ENCODE measurements at regions not wholly inside any gene's neighbourhood (a gene's known extent, or its start where the extent isn't known, plus 50 kb on each side); places are given as distances from the start of the nearest gene placed in this dataset.

DNA sequence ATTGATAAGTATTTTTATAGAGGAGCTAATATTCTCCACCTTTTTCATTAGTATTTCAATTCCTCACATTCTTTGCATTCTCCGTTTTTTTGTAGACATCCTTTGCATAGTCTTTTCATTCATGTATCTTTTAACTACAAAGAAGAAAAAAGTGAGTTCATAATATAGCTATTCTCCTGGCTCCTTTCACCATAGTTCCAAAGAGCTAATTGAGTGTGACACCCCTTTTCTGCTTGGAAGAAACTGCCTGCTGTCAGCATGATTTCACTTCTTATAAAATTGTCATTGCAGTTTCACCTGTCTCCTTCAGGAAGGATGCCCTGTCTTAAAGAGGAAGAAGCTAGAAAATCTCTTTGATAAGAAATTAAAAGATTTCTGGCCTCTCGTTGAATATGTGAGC, 991.1 kb downstream of the KCNT2 start:
- no peak for DNase-seq

DNA sequence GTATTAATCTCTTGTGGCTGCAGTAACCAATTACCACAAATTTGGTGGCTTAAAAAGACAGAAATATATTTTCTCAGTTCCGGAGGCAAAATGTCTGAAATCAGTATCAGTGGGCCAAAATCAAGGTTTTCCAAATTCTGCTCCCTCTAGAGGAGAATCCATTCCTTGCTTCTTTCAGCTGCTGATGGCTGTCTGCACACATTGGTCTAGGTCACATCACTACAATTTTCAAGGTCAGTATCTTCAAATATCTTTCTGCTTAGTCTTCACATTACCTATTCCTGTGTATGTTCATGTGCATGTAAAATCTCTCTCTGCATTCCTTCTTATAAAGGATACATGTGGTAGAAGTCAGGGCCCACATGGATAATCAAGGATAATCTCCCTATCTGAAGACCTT, 999.4 kb downstream of the KCNT2 start:
- DNase-seq = no peak

DNA sequence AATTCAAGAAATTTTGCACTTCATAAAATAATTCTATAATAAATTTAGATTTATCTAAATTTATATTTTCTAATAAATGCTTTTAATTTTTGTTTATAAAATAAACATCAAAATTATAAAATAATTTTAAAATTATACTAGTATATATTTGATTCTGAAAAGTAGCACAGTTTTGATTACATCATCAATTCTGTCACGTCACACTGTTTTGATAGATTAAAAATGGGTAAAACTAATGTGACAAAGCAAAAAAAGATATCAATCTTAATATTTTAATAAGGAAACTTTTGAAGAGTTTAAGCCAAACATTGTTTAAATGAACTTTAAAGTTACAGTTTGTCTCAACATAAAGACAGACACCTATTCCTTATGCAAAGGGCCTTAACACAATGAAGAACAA, 1001.8 kb downstream of the KCNT2 start:
- DNase-seq = no peak

DNA sequence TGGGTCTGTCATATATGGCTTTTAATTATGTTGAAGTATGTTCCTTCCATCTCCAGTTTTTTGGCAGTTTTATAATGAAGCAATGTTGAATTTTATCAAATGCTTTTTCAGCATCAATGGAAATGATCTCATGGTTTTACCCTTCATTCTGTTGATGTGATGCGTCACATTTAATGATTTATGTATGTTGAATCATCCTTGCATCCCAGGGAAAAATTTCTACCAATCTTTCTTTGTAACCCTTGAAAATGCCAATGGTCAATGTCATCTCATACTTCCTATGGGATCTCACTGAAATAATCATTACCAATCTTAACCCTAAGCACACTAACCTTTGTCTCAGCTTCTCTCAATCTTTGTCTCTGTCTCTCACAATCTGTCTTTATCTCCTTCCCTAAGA, 1004.0 kb downstream of the KCNT2 start:
- DNase-seq = no peak

DNA sequence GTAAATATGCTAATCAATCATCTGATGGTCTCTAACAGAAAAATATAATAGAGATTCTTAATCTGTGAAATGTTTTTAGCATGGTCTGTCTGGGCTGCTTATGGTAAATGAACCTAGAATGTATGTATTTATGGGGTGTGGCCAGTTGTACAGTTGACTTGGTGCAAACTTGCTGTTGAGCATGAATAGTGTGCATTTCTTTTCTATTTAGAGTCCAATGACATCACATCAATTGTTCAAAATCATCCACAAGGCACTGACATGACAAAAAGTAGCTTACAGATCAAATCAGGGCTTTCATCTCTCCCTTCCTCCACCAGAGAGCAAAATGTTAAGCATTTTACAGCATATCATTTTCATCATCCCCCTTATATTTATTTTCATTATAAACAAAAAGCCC, 1010.3 kb downstream of the KCNT2 start:
- no peak for DNase-seq

DNA sequence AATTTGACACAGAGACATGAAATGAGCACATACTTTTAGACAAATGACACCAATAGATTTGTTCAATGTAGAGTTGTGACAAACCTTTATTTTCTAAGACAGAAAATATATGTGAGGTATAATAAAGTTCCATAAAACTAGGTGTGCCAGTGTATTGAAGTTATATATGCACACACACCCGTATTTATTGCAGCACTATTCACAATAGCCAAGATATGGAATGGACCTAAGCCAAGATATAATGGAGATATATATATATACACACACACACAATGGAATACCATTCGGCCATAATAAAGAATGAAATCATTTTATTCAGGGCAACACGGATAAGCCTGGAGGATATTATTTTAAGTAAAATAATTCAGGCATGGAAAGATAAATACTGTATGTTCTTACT, 1013.5 kb downstream of the KCNT2 start:
- no peak for DNase-seq

DNA sequence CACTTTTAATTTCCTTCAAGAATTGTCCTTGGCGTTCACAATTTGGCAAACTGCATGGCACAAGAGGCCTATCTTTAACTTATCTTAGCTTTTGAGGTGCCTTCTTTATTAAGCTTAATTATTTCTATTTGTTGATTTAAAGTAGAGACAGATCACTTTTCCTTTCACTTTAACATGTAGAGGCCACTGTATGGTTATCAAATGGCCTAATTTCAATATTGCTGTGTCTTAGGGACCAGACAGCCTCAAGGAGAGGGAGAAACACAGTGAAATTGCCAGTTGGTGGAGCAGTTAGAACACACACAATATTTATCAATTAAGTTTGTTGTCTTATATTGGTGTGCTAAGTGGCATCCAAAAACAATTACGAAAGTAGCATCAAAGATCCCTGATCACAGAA, 1013.9 kb downstream of the KCNT2 start:
- DNase-seq = no peak

DNA sequence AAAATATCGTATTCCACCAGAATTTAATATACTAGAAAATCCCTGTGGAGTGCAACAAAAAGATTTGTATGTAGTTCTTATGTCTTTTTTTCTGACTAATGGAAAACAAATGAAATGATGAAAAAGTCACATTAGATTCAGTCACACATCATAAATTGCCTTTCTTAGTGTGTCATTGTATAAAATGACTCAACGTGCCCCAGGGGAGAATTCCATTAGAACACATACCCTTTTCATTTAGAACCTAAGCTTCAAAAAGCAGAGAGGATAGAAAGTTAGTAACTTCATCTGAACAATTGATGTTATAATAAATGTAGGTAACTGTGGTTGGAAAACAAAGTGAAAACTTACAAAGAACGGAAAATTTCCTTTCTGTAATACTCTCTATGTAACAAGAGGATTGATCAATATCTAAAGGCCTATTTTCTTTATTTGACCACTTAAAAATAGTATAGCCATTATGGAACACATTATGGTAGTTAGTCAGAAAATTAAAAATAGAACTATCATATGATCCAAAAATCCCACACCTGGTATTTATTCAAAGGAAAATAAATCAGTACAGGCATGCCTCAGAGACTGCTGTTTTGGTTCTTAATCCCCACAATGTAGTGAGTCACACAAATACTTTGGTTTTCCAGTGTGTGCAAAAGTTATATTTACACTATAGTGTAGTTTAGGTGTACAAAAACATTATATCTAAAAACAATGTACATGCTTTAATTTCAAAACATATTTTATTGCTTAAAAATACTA, 1016.1 kb downstream of the KCNT2 start:
- DNase-seq = no peak

DNA sequence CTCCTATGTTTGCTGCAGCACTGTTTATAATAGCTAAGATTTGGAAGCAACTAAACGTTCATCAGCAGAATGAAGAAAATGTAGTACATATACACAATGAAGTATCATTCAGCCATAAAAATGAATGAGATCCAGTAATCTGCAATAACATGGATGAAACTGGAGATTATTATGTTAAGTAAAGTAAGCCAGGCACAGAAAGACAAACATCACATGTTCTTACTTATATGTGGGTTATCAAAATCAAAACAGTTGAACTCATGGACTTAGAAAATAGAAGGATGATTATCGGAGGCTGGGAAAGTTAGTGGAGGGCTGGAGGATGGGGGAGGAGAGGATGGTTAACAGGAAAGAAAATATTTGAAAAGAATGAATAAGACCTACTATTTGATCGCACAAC, 1017.6 kb downstream of the KCNT2 start:
- no peak for DNase-seq

DNA sequence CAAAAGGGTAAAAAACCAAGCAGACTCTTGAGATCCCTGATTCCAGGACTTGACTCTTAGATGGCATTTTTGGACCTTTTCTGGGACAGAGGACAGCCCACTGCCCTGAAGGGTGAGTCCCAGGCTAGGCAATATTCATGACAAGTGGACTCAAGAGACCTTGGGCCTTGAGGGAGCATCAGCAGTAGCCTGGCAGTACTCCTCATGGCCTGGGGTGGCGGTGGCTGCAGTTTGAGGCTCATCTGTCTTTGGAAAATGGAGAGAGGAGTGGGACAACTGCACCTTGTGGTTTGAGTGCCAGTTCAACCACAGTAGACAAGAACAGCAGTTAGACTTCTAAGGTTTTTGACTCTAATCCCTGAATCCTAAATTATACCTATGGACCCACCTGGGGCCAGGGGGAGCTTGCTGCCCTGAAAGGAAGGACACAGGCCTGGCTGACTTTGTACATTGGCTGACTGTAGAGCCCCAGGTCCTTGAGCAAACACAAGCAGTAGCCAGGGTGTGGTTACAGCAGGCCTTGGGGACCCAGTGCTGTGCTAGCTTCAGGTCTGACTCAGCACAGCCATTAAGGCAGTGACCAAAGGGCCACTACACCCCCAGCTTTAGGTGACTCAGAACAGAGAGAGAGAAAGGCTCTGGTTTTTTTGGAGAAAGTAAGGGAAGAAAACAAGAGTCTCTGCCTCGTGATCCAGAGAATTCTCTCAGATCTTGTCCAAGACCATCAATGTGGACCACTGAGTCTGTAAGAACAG, 1023.2 kb downstream of the KCNT2 start:
- no peak for DNase-seq

DNA sequence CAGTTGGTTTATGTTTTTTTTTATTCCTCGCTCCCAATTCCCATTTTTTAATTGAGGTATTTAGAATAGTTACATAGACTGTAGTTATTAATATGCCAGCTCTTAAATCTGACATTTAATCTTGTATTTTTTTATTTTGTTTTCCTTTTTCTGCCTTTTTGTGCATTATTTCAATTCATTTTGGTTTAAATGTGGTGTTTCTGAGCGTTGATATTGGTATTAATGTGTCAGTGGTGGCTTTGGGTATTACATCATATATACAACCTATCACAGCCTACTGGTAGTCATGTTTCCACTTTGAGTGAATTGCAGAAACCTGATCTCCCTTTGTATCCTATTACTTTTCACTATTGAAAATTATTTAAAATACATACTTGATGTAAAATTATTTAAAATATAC, 1027.3 kb downstream of the KCNT2 start:
- no peak for DNase-seq

DNA sequence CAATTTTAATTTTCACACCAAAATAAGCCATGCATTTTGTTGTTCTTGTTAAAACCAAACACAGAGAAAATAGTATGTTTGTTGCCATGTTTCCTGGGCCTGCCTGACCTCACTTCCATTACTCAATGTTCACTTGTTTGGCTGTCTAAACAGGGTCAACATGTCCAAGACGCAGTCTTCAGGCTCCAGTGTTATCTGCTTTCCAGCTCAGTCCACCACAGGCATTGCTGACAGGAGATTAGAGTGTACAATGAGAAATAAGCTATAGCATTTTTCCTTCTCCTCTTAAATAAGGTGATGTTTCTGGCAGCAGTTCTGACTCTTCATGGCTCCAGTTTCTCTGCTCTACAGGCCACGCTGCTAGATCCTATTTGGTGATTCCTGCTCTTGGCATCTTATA, 1030.5 kb downstream of the KCNT2 start:
- DNase-seq = no peak

DNA sequence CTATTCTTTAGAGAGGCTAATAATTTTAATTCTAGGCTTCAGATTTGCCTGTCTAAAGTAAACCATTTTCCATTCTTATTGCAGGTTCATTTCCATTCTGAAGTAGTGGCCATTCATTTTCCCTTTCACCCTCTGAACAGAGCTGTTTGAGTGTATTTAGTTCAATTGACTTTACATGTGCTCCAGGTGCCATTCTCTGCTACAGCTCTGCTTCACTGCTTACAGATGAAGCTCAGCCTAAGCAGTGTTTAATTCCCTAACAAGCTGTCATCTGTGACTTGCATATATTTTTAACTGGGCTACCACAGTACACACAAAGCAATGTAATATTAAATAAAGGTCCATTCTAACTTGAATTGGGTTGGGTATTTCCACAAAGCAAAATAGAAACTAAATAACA, 1031.6 kb downstream of the KCNT2 start:
- DNase-seq = no peak

DNA sequence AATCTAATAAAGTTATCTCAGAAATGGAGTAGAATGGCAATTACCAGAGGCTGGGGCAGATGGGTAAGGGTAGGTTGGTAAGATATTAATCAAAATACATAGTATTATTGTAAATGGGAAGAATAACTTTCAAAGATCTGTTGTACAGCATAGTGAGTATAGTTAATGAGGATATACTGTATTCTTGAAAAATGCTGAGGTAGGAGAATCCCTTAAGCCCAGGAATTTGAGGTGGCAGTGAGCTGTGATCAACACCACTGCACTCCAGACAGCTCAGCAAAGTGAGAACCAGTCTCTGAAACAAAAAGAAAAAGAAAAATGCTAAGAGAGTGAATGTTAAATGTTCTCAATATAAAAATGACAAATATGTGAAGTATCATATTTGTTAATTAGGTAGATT, 1033.7 kb downstream of the KCNT2 start:
- no peak for DNase-seq

DNA sequence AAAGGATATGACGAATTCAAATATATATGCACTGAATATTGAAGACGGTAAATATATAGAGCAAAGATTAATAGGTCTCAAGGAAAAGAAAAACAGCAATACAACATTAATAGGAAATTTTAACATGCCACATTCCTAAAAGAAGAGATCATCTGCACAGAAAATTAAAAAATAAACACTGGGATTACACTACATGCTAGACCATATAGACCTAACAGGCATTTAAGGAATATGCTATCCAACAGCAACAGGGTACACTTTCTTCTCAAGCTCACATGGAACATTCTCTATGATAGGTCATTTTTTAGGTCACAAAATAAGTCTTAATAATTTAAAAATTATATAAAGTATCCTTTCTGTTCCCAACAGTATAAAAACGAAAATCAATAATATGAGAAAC, 1038.3 kb downstream of the KCNT2 start:
- DNase-seq = no peak

DNA sequence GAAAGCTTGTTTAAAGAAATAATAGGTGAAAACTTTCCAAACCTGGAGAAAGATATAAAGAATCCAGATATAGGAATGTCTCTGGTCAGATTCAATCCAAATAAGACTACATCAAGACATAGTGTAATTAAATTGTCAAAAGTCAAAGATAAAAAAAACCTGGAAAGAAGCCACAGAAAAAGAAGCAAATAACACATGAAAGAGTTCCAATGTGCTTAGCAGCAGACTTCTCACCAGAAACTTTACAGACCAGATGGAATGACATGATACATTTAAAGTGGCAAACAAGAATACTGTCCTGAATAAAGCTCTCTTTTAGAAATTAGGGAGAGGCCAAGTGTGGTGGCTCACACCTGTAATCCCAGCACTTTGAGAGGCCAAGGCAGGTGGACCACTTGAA, 1039.9 kb downstream of the KCNT2 start:
- DNase-seq = no peak

DNA sequence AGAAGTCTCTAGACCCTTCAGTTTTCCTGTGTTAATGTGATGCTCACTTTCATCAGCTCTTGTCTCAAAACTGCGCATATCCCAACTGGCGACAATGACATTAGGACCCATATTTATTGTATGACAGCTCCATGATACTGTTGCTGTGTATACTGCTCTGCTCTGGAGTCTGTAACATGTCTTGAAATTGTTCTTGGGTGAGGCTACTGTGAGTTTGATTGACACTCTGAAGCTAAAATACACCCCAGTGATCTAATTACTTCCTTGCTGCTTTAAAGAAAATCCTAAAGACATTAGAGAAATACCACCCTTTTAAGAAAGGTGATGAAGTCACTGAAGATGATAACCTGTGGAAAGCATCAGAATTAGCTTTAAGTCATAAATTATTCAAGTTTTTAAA, 1046.2 kb downstream of the KCNT2 start:
- no peak for DNase-seq

DNA sequence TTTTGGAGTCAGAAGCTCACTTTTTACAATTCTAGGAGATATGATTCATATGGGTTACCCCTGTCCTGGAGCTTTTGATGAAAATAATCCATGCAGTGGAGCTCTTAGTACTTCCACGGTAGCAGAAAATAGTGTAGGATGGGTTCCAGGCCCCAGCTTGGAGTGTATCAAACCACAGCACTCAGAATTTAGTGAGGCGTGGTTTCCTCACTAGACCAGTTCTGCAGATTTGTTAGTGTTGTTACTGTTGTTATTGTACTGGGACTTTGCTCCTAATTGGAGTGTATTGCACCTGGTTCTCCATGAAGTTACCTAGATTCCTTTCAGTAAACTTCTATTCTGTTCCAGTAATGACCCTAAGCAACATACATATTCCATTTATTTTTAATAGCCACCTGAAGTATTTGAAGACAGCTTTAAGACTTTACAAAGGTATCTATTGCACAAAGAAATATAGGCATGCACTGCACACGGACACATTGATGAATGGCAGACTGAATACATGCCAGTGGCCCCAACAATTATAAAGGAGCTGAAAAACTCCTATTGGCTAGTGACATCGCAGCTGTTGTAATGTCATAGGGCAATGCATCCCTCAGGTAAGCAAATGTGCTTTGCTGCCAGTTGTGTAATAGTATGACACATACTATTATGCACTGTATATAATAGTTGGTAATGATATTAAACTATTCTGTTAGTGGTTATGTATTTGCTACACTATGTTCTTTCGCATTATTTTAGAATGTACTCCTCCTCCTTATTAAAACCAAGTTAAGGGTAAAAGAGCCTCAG, 1058.0 kb downstream of the KCNT2 start:
- DNase-seq = no peak

DNA sequence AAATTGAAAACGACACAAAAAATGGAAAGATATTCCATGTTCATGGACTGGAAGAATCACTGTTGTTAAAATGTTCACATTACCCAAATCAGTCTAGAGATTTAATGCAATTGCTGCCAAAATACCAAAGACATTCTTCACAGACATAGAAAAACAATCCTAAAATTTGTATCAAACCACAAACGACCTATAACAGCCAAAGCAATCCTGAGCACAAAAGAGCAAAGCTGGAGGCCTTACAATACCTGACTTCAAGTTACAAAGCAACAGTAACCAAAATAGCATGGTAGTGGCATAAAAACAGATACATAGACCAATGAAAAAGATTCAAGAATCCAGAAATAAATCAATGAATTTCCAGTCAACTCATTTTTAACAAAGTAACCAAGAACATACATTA, 1077.3 kb downstream of the KCNT2 start:
- DNase-seq = no peak

DNA sequence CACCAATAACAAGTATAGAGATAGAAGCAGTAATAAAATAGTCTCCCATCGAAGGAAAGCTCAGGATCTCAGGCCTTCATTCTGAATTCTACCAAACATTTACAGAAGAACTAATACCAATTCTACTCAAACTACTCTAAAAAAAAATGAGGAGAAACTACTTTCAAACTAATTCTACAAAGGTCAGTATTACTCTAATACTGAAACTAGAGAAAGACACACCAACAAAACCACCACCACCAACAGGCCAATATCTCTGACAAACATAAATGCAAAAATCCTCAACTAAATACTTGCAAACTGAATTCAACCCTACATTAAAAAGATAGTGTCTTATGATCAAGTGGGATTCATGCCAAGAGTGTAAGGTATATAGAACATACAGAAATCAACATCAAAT, 1078.4 kb downstream of the KCNT2 start:
- no peak for DNase-seq

DNA sequence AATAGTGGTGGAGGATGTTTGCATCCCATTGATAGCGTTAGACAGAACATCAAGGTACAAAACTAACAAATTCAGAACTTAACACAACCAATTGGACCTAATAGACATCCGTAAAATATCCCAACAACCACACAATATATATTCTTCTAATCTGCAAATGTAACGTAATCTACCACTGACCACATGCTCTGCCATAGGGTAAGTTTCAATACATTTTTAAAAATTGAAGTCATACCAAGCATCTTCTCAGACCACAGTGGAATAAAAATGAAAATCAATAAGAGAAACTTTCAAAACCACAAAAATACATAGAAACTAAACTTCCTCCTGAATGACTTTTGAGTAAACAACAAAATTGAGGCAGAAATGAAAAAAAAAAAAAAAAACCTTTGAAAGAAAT, 1087.5 kb downstream of the KCNT2 start:
- no peak for DNase-seq

DNA sequence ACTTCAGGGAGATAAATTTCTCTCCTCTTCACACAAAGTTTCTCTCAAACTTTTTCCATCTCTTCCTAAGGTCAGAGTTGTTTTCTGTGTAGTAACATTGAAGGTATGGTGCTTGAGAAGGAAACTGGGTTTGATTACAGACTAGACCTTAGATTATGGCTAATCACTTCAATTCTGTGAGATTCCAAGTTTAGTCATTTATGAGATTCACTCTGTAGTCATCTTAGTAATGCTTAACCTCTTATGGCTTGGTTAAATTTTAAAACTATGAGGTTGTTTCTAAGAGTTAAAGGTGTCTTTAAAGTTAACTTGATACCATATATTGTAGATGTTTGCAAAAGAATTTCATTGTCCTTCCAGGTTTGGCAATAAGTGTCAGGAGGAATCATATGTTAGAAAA, 1092.2 kb downstream of the KCNT2 start:
- DNase-seq = no peak

DNA sequence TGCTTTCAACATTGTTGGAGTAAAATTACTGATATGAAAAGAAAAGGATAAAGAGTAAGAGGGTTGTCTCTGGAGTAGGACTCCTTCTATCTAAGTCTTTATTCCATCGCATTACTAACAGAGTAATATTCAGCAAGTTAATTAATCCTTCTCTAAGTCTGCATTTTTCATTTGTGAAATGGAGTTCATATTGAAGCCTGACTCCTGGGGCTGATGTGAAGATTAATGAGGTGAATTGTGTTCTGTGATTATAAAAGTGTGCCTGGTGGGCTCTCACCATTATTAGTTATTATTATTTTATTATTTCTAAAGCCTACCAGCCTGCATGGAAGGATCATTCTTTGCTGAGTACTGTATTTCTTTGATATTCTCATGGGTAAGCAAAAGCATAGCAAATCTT, 1096.7 kb downstream of the KCNT2 start:
- no peak for DNase-seq

DNA sequence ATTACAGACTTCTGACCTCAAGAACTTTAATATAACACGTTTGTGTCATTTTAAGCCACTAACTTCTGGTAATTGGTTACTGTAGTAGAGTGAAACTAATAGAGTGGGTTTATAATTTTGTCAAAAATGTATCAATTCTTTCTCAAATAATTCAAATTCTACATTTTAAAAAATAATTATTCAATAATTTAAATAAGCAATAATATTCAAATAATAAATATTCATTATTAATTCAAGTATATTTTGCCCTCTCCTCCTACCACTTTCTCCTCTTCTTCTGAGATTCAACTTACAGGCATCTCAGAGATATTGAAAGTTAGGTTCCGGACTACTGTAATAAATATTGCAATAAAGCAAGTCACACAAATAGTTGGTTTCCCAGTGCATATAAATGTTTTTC, 1107.1 kb downstream of the KCNT2 start:
- no peak for DNase-seq
